DND-41 (cell line): ENCODE measurements at regions not wholly inside any gene's neighbourhood (a gene's known extent, or its start where the extent isn't known, plus 50 kb on each side); places are given as distances from the start of the nearest gene placed in this dataset.

Experiments
- CTCF ChIP-seq: IDR thresholded peaks from 2 replicates; pipeline ENCODE4 v1.5.1; 2012; ENCODE audit warnings: borderline replicate concordance, low read length, moderate library complexity, mild to moderate bottlenecking; ENCODE audit not compliant: poor library complexity, severe bottlenecking; ENCODE audit errors: extremely low read depth
- EZH2 ChIP-seq: IDR thresholded peaks from 3 replicates; pipeline ENCODE4 v1.6.1; 2012; ENCODE audit warnings: borderline replicate concordance, low read depth, mild to moderate bottlenecking, moderate library complexity, low read length, inconsistent platforms; ENCODE audit not compliant: severe bottlenecking

GRCh38 chr20:61138566-61138965, 113.5 kb upstream of the CDH4 start:
- no peak for TF ChIP-seq CTCF
- TF ChIP-seq EZH2, result no peak
